GM19351 (cell line): ENCODE measurements at regions not wholly inside any gene's neighbourhood (a gene's known extent, or its start where the extent isn't known, plus 50 kb on each side); places are given as distances from the start of the nearest gene placed in this dataset.

Experiments used
- ATAC-seq: cut with Tn5 transposase; IDR thresholded peaks from one replicate; pipeline ENCODE4 v1.9.1; 2021; ENCODE audit warnings: mild to moderate bottlenecking, moderate library complexity; ENCODE audit not compliant: unreplicated experiment

DNA sequence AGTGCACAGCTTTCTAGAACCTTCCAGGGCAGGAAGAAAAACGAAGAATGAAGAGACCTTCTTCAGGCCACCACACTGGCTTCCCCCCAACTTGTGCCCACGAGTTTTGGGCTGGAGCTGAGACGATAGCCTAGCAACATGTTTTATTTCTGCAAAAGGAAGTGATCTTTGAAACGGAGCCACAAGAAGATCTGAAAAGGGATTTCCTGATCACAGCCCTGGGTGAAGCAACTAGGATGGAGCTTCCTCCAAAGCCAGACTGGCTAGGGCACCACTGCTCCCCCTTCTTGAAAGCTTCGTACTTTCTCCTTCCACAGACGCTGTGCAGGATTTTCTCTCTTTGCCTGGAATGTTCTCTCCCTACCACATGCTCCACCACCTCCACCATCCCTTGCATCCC is 418.3 kb downstream of the MED13L start:
- ATAC-seq, result no peak

DNA sequence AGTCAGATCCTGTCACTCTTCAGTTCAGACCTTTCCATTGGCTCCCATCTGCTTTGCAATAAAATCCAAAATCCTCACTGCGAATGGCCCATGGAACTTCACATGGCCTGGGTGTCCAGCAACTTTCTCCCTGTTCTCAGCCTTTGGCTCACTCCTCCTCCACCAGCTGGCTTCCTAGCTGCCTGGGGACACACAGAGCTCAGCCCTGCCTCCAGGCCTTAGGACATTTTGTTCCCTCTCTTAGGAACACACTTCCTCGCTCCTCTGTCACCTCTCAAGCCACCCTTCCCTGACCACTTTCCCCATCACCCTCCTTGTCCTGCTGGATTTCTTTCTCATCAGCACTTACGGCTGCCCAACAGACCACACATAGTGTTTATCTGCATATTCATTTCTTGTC is 419.6 kb downstream of the MED13L start:
- no peak for ATAC-seq

DNA sequence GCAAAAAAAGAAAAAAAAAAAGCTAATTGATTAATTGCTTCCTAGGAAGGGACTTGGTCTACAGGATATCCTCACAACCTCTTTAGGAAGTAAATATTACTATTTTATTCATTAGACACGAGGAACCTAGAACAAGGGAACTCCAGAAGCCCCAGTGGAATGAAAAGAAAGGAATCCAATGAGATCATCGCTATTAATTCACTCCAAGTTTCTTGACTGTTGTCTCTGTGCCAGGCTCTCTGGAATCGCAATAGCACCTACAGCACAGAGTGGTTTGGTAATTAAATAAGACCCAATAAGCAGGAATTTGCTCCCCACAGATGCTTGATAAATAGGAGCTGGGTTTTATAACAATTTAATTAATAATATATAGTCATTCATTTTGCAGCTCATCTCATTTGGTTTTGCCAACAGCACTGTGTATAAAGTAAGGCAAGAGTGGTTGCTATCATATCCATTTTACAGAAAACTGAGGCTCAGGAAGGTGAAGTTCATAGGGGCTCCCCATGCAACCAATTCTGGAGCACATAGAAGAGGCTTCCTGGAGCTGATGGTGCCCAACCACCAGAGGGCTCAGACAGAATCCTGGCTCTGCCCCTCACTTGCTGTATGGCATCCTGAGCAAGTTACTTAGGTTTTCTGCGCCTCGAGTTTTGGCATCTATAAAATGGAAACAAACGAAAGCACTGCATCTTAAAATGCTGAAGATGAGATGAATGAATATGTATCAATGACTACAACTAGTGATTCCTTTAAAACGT is 420.2 kb downstream of the MED13L start:
- ATAC-seq, result no peak

DNA sequence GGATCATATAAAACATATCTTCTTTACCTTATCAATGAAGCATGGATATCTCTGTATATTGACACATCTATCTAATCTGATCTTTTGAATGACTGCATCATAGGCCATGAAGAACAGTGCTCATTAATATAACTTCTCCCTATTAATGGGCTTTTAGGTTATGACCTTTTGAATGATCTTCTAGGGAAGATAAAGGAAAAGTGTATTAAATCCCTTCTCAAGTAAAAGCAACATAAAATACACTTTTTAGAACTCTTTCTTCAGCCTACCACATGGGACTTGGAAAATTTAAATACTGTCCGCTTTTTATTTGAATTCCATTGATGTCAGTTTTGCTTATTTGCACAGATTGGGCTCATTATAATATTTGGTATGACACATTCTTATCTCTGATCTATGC is 425.4 kb downstream of the MED13L start:
- no peak for ATAC-seq

DNA sequence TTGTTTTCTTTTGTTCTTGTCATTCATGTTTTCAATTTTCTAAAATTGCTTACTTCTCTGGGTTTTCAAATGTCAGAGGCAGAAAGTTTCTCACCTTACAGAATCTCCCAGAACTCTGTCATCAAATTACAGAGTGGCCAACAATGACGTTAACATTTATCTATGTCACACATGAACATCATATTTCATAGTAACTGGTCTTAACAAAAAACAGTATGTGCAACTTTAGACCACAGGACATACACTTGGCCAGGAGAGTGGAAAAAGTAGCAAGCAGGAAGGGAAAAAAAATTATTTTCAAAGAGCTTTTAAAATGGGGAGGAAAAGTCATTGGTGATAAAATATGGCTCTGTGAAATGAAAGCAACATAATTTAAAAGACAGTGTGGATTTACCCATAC is 426.5 kb downstream of the MED13L start:
- no peak for ATAC-seq

DNA sequence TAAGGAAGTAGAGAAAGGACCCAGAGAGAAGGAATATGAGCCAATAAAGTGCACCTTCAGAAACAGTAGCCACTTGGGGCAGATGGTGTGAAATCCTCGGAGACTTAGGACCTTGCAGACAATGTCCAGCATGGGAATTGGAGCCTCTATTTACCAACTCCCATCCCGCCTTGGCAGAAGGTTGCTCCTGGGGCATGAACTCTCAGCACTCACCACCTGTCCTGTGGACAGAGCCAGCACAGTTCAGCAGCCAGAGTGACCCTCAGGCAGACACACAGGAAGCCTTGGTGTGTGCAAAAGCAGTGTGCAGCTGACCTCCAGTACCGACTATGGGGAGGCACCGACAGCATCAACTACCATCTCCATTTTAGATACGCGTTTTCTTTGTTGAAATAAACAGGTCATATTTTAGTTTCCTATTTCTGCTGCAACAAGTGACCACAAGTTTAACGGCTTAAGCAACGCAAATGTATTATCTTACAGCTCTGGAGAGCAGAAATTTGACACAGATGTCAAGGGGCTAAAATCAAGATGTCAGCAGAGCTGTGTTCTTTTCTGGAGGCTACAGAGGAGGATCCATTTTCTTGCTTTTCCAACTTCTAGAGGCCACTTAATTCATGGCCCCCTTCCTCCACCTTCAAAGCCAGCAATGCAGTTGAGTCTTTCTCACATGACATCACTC is 428.1 kb downstream of the MED13L start:
- ATAC-seq, result no peak

DNA sequence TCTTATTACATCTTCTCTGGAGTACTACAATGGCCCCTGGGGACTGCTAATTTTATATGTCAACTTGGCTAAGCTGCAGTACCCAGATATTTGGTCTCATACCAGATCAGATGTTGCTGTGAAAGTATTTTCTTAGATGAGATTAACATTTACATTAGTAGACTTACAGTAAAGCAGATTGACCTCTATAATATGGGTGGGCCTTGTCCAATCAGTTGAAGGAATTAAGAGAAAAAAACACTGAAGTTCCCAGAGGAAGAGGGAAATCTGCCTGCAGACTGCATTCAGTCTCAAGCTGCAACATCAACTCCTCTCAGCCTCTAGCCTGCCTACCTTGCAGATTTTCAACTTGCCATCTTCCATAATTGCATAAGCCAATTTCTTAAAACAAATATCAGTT is 430.1 kb downstream of the MED13L start:
- ATAC-seq, result no peak

DNA sequence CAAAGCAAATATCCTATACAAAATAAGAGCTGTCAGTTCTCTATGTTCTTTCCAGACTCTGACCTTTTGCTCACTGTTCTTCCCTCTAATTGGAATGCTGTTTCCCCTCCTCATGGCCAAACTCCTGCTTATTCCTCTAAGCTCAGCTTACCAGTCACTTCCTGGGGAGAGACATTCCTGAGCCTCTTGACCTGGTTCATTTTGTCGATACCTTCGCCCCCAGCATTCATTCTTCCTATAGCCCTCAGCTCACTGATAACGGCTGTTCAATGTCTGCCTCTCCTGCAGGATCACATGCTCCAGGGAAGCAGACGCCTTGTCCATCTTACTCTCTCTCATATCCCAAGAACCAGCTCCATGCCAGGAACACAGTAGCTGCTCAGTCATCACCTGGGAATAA is 431.0 kb downstream of the MED13L start:
- ATAC-seq, result no peak

DNA sequence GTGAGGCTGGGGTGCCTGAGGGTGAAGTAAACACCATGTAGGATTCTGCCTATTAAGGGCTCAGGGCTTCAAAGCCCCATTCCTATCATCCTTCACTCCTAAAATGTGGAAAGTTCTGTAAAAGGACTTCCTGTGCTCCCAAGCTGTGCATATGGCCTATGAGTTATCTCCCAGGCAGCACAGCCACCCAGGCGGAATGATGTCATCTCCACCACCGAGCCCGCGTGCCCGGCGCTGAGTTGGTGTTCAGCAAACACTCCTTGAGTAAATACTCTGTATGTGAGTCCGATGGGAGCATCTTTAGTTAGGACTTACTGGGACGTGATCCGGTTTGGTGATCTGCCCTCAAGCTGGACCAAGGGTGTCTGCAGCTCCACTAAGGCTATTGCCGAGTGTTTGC is 437.3 kb downstream of the MED13L start:
- ATAC-seq, result no peak

DNA sequence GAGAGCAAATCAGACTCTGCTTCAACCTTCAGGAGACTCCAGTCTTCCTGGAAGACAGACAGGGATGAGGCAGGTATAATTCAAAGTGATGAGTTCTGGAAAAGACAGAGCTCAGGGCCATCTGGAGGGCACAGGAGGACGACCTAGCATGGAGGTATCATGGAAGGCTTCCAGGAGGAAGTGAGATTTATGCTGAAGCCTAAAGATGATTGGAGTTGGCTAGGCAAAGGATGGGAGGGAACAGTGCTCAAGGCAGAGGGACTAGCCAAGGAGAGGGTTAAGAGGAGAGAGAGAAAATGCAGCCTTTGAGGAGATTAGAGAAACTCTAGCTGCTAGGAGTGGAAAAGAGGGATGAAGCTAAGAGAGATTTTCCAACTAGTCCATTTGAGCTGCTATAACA is 438.5 kb downstream of the MED13L start:
- no peak for ATAC-seq

DNA sequence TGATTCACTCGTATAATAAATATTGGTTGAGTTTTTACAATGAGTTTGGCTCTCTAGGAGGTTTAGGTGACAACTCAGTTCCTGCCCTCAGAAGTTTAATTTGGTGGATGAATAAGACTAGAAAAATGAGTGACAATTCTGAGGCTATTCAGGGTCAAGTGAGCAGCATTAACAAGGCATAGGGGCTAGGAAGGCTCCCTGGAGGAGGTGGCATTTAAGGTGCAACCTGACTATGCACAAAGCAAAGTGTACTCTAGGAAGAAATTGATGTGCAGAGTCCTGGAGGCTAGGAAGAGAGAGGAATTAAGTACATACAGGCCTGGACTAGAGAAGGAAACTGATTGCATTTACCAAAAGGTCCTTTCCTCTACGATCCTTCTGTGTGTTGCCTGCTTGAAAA is 440.3 kb downstream of the MED13L start:
- no peak for ATAC-seq

DNA sequence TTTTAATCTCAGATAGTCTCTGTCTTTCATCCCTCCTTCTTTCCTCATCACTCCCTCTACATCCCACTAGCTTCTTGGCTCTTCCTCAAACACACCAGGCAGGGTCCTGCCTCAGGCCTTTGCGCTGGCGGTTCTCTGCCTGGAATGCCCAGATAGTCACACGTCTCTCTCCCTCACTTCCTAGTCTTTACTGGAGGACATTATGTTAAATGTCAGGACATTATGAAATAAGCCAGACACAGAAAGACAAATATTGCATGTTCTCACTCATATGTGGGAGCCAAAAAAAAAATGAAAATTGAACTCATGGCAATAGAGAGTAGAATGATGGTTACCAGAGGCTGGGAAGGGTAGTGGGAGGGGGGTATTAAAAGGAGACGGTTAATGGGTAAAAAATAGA is 442.0 kb downstream of the MED13L start:
- ATAC-seq, result no peak

DNA sequence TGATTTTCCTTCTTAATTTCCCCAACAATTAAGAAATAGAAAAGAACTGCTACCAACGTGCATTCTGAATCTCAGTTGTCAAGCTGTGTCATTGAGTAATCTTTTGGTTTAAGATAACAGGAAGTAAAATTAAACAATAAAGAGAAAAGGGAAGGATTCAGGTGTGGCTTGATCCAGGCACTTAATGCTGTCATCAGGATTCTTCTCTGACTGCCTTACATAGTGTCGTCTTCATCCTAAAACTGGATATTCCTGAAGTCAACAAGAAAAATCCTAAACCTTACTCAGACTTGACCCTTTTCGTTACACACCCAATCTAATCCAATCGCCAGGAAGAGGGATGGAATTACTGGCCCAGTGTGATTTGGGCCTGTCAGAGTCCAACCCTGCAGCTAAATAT is 443.8 kb downstream of the MED13L start:
- ATAC-seq, result no peak

DNA sequence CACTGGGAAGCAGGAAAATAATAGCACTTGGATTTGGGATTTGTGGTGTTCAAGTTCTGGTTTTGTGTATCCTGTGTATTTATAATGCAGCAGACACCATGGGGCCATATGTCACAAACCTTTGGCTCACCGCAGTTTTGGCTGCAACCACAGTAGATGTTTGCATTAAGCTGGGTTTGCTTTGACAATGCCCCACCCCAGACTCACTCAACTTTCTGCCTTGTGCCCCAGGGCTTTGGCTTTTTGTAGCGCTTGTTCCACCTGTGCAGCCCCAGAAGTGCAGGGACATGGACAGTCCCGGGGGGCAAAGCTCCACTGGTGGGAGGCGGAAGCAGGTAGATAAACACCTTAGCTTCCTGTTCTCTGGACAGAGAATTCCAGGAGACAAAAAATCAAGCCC is 446.9 kb downstream of the MED13L start:
- ATAC-seq, result no peak

DNA sequence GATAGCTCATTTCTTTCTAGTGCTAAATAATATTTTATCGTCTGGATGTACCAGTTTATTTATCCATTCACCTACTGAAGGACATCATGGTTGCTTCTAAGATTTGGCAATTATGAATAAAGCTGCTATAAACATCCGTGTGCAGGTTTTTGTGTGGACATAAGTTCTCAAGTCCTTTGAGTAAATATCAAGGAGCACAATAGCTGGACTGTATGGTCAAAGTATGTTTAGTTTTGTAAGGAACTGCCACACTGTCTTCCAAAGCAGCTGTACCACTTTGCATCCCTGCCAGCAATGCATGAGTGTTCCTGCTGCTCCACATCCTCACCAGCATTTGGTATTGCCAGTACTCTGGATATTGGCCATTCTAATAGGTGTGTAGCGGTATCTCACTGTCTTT is 447.4 kb downstream of the MED13L start:
- no peak for ATAC-seq

DNA sequence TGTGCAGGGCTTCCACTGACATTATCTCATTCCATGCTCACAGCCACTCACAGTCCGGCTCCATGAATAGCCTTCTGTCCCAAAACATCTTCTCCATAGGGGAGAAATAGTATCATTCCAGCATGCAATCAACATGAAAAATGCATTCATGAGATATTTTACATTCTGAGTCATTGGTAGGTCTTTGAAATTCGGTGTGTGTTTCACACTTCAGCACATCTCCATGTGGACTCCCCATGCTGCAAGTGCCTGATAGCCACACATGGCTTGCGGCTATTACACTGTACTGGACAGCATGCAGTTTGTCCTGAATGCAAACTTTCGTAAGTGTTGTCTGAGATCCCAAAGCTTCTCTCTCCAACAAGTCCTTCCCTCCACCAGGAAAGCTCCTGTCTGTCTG is 449.3 kb downstream of the MED13L start:
- ATAC-seq, result no peak

DNA sequence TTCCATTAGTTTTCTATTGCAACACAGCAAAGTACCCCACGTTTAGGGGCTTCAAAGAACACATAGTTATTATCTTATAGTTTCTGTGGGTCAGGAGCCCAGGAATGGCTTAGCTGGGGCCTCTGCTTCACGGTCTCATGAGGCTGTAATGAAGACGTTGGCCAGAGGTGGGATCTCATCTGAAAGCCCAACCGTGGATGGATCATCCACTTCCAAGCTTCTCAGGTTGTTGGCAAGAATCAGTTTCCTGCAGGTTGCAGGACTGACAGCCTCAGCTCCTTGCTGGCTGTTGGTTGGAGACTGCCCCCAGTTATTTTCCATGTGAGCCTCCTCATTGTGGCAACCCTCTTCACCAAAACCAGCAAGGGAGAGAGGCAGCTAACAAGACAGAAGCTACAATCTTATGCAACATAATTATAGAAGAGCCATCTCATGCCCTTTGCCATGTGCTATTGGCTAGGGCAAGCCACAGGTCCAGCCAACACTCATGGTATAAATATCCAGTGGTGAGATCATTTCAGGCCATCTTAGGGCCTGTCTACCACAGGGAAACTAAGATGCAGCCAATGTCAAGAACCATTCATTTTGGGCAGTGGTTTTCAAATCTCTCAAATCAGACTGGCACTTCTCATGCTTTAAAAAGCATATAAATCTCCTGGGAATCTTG is 452.4 kb downstream of the MED13L start:
- no peak for ATAC-seq

DNA sequence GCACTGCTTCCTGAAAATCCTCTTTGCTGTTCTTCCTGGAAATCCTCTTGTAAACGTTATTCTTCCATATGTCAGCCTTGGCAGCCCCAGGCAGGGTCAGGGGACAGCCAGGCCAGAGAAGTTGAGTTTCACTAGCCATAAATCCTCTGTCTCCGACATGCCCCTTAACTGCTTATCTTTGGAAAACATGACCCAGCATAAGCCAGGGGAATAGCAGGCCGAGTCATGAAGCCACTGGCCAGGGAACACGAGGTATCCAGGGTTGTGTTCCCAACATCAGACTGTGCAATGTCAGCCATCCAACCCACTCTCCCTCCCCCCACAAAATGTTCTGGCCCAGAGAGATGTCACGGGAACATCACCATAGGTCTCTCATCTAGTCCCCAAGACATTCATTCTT is 453.9 kb downstream of the MED13L start:
- ATAC-seq, result no peak

DNA sequence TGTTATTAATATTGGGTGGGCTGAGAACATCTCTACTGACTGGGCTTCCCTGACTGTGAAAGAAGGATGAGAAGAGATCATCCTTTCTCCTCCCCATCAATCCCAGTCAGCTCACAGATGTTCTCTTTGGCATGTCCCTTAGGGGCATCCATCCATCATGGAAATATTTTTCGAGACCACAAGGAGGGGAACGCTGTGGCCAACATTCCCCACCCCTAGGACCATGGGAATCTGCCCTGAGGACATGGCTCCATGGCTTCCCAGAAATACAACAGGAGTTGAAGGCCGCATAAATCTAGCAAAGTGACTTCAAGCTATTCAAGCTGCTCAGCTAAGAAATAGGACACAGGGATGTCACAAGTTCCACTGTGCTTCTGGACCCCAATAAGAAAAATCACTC is 456.8 kb downstream of the MED13L start:
- no peak for ATAC-seq

DNA sequence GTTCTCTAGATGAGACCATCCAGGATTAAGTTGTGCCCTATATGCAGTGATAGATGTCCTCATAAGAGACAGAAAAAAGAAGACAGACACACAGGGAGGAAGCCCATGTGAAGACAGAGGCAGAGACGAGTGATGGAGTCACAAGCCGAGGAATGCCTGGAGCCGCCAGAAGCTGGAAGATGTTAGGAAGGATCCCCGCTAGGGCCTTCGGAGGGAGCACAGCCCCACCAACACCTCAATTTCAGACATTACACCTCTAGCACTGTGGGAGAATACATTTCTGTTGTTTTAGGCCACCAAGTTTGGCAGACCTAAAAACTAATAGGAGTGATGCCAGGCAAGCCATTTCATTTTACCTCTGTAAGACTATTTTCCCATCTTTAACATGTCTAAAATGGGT is 458.5 kb downstream of the MED13L start:
- no peak for ATAC-seq

DNA sequence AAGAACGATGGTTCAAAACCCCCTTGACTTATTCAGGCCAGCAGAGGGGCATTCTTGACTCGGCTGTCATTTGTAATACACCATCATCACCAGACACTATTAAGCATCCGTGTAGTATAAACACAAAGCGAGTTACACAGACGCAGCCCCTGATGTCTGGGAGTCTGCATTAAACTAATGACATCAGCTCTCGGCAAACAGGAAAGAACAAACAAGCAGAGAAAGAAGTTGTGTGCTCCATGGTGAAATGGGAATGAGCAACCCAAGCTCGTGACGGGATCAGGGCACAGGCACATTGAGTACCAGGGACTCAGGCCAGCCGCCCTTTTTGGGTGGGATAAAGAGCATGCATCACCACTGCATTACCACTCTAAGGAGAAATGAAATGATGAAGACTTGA is 460.1 kb downstream of the MED13L start:
- no peak for ATAC-seq

DNA sequence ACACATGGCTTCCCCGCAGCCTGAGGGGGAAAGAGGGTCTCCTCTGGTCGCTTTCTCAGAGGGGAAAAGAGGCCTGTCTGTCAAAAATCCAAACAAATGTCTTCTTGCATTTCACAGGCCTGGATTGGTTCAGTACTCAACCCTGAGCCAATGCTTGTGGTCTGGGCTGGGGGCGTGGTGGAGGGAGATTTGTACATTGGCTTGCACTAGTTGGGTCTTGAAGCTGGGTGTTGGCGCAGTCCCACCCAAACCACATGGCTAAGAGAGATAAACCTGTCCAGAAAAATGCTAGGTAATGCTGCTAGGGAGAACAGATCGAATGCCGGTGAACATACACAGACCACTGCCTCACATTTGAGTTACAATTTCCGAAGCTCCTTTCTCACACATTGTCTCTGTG is 461.6 kb downstream of the MED13L start:
- ATAC-seq, result no peak
